H1 (cell line): ENCODE measurements at regions not wholly inside any gene's neighbourhood (a gene's known extent, or its start where the extent isn't known, plus 50 kb on each side); places are given as distances from the start of the nearest gene placed in this dataset.

Source experiments
- ASH2L ChIP-seq: fragments of 200-600, 300-600 bp; sonication (generic); IDR thresholded peaks from one replicate; pipeline ENCODE4 v1.7.1; 2017; ENCODE audit warnings: low read length
- CHD1 ChIP-seq: IDR thresholded peaks from 2 replicates; pipeline ENCODE4 v1.6.1; 2012; ENCODE audit warnings: low read depth, low read length, improper control_type of control experiment
- CHD2 ChIP-seq: IDR thresholded peaks from 2 replicates; pipeline ENCODE4 v1.6.1; 2012; ENCODE audit warnings: low read length, improper control_type of control experiment
- SUZ12 ChIP-seq: fragments of 200-600 bp; sonication (generic); IDR thresholded peaks from 2 replicates; pipeline ENCODE4 v1.6.1; 2012; ENCODE audit warnings: mild to moderate bottlenecking, inconsistent platforms, low read length, moderate library complexity, mixed read lengths
- YY1 ChIP-seq: IDR thresholded peaks from 2 replicates; pipeline ENCODE4 v1.6.1; 2011; ENCODE audit warnings: low read depth, mild to moderate bottlenecking, low read length
- ZNF274 ChIP-seq: IDR thresholded peaks from 2 replicates; pipeline ENCODE4 v1.7.0; 2012; ENCODE audit warnings: low read length, borderline replicate concordance; ENCODE audit errors: extremely low read depth
- TF ChIP-seq, protein P1 (sequence below): fragments of 300-600 bp; sonication (generic); IDR thresholded peaks from 2 replicates; pipeline ENCODE4 v1.7.1; 2012; ENCODE audit warnings: low read length, moderate library complexity, mild to moderate bottlenecking, inconsistent platforms; ENCODE audit not compliant: insufficient replicate concordance

DNA sequence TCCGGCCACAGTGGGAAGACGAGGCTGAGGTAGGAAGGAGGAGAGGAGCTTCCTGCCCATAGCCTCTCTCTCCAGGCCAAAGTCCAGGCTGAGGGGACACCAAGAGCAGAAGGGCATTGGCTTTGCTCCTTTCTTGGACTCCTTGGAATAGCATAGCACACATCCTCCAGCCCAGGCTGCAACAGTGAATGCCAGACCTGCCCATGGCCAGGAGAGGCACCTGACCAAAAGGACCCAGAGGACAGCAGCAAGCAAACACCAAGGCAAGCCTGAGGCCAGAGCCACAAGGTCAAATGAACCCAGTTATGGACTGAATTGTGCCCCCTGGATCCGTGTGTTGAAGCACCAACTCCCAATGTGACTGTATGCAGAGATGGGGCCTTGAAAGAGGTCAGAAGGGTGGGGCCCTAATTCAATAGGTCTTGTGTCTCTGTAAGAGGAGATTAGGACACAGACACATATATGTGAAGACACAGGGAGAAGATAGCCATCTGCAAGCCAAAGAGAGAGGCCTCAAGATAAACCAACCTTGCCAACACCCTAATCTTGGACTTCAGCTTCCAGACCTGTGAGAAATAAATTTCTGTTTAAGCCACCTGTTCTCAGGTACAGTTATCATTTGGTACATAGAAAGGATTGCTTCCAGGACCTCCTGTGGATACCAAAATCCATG lies 126.5 kb upstream of the NXT1 start (continued):
- TF ChIP-seq, protein P1, sequence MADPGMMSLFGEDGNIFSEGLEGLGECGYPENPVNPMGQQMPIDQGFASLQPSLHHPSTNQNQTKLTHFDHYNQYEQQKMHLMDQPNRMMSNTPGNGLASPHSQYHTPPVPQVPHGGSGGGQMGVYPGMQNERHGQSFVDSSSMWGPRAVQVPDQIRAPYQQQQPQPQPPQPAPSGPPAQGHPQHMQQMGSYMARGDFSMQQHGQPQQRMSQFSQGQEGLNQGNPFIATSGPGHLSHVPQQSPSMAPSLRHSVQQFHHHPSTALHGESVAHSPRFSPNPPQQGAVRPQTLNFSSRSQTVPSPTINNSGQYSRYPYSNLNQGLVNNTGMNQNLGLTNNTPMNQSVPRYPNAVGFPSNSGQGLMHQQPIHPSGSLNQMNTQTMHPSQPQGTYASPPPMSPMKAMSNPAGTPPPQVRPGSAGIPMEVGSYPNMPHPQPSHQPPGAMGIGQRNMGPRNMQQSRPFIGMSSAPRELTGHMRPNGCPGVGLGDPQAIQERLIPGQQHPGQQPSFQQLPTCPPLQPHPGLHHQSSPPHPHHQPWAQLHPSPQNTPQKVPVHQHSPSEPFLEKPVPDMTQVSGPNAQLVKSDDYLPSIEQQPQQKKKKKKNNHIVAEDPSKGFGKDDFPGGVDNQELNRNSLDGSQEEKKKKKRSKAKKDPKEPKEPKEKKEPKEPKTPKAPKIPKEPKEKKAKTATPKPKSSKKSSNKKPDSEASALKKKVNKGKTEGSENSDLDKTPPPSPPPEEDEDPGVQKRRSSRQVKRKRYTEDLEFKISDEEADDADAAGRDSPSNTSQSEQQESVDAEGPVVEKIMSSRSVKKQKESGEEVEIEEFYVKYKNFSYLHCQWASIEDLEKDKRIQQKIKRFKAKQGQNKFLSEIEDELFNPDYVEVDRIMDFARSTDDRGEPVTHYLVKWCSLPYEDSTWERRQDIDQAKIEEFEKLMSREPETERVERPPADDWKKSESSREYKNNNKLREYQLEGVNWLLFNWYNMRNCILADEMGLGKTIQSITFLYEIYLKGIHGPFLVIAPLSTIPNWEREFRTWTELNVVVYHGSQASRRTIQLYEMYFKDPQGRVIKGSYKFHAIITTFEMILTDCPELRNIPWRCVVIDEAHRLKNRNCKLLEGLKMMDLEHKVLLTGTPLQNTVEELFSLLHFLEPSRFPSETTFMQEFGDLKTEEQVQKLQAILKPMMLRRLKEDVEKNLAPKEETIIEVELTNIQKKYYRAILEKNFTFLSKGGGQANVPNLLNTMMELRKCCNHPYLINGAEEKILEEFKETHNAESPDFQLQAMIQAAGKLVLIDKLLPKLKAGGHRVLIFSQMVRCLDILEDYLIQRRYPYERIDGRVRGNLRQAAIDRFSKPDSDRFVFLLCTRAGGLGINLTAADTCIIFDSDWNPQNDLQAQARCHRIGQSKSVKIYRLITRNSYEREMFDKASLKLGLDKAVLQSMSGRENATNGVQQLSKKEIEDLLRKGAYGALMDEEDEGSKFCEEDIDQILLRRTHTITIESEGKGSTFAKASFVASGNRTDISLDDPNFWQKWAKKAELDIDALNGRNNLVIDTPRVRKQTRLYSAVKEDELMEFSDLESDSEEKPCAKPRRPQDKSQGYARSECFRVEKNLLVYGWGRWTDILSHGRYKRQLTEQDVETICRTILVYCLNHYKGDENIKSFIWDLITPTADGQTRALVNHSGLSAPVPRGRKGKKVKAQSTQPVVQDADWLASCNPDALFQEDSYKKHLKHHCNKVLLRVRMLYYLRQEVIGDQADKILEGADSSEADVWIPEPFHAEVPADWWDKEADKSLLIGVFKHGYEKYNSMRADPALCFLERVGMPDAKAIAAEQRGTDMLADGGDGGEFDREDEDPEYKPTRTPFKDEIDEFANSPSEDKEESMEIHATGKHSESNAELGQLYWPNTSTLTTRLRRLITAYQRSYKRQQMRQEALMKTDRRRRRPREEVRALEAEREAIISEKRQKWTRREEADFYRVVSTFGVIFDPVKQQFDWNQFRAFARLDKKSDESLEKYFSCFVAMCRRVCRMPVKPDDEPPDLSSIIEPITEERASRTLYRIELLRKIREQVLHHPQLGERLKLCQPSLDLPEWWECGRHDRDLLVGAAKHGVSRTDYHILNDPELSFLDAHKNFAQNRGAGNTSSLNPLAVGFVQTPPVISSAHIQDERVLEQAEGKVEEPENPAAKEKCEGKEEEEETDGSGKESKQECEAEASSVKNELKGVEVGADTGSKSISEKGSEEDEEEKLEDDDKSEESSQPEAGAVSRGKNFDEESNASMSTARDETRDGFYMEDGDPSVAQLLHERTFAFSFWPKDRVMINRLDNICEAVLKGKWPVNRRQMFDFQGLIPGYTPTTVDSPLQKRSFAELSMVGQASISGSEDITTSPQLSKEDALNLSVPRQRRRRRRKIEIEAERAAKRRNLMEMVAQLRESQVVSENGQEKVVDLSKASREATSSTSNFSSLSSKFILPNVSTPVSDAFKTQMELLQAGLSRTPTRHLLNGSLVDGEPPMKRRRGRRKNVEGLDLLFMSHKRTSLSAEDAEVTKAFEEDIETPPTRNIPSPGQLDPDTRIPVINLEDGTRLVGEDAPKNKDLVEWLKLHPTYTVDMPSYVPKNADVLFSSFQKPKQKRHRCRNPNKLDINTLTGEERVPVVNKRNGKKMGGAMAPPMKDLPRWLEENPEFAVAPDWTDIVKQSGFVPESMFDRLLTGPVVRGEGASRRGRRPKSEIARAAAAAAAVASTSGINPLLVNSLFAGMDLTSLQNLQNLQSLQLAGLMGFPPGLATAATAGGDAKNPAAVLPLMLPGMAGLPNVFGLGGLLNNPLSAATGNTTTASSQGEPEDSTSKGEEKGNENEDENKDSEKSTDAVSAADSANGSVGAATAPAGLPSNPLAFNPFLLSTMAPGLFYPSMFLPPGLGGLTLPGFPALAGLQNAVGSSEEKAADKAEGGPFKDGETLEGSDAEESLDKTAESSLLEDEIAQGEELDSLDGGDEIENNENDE: no peak
- TF ChIP-seq SUZ12: no peak
- TF ChIP-seq CHD1: no peak
- TF ChIP-seq YY1: no peak
- no peak for TF ChIP-seq ASH2L
- no peak for TF ChIP-seq ZNF274
- no peak for TF ChIP-seq CHD2
